HG03159 (cell line): ENCODE measurements at regions not wholly inside any gene's neighbourhood (a gene's known extent, or its start where the extent isn't known, plus 50 kb on each side); places are given as distances from the start of the nearest gene placed in this dataset.

Experiments used
- ATAC-seq: cut with Tn5 transposase; IDR thresholded peaks from one replicate; pipeline ENCODE4 v1.9.1; 2021; ENCODE audit warnings: mild to moderate bottlenecking, moderate library complexity; ENCODE audit not compliant: unreplicated experiment

DNA sequence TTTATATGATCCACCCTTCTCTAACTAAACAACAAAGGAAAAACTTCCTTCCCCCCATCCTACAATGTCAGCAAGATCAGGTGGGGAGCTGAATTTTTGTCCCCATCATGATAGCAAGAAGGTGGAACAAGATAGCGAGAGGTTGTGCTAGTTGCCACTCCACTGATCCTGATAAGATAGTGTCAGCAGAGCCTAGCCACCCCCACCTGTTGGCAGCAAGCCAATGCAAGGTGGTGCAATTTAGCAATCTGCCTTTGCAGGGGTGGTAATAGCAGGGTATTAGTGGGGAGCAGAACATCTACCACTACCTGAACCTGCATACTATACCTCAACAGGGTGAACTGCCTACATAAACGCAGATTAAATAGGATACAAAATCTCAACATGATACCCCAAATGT, 80.2 kb upstream of the MAMLD1 start:
- no peak for ATAC-seq

- ATAC-seq: no peak
These were observed 72.1 kb upstream of the MAMLD1 start for GRCh38 chrX:150291014-150291413.

DNA sequence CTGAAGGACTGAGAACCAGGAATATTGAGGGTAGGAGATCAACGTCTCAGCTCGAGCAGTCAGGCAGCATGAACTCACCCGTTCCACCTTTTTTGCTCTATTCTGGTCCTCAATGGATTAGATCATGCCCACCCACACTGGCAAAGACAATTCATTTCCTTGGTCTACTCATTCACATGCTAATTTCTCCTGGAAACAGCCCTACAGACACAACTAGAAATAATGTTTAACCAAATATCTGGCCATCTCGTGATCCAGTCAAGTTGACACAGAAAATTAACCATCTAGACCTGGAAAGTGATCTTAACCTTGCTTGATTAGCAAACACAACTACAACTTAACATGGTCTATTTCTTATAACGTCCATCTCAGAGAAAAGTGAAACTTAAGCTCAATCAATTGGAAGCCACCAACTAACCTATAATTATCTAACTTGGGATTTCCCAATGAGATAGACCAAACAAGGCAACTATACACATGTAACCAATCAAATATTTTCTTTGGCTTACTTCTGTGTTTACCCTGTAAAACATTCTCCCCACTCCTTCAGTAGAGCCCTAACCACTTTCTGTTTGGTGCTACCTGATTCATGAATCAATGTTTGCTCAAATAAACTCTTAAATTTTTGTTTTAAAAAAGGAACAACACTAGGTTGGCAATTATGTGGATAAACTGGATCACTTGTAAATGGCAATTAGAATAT, 69.7 kb upstream of the MAMLD1 start:
- ATAC-seq: no peak

GRCh38 chrX:150298841-150299551, 64.1 kb upstream of the MAMLD1 start:
- no peak for ATAC-seq

DNA sequence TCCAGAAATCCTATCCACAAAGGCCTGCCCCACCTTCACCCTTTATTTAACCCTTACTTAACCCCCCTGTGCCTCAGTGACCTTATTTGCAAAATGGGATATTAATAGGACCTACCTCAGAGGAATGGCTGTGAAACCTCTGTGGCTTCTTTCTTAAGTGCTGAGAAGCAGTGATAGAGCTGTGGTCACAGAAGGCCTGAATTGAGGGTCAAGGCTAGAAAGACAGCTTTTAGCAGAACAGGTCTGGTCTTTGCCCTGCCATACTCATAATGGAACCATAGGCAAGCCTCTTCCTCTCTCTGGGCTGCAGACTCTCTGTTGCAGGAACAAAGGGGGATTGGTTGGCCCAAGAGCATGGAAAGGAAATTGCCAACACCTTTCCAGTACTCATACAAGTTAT, 63.5 kb upstream of the MAMLD1 start:
- no peak for ATAC-seq

GRCh38 chrX:150303386-150304097, 59.6 kb upstream of the MAMLD1 start:
- ATAC-seq: no peak

DNA sequence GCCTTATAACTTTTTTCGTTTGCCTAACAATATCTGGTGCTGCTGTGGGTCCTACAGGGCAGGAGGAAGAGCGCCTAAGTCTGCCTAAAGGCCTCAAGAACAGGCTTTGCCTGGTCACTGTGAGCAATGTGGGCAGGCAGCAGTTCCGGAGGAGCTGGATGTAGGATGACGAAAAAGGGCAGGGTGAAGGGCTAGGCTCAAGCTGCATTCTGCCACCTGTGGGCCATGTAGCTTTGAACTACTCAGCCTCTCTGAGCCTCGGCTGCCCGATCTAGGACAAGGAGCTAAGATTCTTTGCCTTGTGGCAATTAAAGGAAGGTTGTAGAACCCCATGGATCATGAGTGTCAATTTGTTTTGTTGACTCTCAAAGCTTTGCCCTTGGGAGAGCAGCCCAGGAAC, 57.1 kb upstream of the MAMLD1 start:
- ATAC-seq: no peak

DNA sequence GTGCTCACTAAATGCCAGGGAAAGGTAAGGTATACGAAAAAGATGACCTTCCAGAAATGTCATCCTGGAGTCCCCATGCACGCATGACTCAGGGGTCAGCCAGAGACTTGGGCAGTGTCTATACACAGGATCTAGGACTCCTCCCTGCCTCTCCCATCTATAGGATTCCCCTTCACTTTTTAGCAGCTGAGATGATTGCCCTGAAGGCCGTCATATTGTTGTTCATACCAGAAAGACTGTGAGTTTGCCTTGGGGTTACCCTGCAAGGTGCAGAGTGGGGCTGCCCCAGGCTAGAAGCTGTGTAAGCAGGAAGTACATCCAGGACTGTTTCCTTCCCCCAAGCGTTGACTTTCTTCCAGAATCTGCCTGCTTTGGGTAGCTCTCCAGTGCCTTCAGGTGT, 55.1 kb upstream of the MAMLD1 start:
- no peak for ATAC-seq

DNA sequence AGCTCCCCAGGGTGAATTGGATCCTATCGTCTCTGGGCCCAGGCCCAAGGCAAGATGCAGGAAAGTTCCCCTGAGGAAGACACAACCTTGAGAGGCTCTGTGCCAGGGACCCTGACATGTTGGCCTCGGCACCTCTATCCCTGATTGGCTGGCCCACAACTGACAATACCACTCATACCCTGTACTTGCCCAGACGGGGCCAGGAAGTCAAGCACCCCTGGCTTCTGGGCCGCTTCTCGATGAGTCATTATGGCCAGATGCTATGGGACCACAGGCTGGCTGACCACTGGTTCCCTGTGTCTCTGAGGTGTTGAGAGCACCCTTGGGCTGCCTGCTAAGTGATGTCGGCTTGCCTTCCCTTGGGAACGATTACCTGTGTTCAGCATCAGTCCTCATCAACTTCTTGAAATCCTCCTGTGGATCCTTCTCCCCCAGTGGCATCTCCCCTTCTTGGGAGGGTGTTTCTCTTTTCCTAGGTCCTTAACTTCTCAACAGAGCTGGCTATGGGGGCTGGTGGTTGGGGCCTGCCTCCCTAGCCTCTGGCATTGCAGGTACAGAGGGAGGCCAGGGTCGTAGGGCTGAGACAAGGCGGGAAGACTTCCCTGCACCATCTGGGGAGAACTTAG, 54.5 kb upstream of the MAMLD1 start:
- ATAC-seq: no peak

GRCh38 chrX:150310417-150310816, 52.7 kb upstream of the MAMLD1 start:
- no peak for ATAC-seq

- no peak for ATAC-seq
These were observed 52.2 kb upstream of the MAMLD1 start for GRCh38 chrX:150310881-150311280.

DNA sequence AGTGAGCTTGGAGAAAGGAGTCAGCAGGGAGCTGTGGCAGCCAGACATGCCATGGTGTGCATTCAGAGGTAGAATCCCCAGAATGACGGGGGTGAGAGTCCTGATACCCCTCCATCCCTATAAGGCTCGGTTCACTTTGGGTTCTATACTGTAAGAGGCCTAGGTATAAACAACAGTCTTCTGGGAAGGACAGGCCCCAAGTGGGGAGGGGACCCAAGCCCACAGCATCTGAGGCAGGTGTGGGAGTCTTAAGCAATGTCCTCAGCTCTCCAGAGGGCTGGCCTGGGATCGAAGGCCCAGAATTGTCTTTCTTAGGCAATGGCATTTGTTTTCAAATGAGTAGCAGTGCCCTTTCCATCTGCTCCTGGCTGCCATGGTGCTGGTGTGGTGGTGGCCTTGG, 50.2 kb upstream of the MAMLD1 start:
- ATAC-seq: no peak
